Stimulated activated naive CD4-positive, alpha-beta T cell (primary cell): ENCODE measurements at regions not wholly inside any gene's neighbourhood (a gene's known extent, or its start where the extent isn't known, plus 50 kb on each side); places are given as distances from the start of the nearest gene placed in this dataset.

Experiments
- DNase-seq, 6 experiments: peaks; one replicate each; lab custom pipeline; 2025; lab: John Stamatoyannopoulos, UW

DNA sequence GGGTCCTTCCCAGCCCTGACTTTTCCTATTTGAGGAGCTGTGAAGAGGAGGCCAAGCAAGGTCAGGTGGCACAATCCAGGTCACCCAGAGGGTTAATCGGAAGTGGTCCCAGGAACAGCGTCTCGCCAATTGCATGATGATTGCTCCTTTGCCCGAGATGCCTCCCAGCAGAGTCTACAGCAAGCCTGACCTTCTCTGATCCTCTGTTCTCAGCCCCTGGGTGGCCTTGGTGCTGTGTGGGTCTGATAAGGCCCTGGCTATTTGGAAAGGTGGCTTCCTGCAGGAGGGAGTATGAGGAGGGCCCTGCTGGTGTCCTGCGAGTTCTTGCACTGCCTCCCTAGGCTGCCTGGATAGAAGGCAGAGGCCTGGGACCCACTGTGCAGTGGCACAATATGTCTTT is 116.2 kb downstream of the FOXD2 start:
- DNase-seq = no peak

GRCh38 chr1:47554901-47555300 is 117.1 kb downstream of the FOXD2 start:
- DNase-seq = no peak

DNA sequence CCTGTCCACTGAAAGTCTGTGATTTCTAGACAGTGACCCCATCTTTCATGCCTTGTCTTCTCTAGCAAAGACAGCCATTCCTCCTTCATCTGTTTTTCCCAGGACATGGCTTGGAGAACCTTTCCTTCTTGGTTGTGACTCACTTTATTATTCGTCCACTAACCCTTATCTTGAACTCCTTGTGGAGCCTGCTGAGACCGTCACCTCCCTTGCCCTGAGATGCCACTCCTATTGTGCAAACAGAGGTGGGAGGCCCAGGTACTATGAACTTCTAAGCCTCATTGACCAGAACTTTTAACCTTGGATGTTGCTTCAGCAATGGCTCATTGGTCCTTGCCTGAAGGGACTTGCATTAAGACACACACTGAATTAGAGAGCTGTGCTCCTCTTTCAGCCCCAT is 117.5 kb downstream of the FOXD2 start:
- DNase-seq = no peak

- DNase-seq = no peak
Measured at GRCh38 chr1:47555841-47556560, 118.2 kb downstream of the FOXD2 start.

GRCh38 chr1:47557066-47557465 is 119.2 kb downstream of the FOXD2 start:
- no peak for DNase-seq

DNA sequence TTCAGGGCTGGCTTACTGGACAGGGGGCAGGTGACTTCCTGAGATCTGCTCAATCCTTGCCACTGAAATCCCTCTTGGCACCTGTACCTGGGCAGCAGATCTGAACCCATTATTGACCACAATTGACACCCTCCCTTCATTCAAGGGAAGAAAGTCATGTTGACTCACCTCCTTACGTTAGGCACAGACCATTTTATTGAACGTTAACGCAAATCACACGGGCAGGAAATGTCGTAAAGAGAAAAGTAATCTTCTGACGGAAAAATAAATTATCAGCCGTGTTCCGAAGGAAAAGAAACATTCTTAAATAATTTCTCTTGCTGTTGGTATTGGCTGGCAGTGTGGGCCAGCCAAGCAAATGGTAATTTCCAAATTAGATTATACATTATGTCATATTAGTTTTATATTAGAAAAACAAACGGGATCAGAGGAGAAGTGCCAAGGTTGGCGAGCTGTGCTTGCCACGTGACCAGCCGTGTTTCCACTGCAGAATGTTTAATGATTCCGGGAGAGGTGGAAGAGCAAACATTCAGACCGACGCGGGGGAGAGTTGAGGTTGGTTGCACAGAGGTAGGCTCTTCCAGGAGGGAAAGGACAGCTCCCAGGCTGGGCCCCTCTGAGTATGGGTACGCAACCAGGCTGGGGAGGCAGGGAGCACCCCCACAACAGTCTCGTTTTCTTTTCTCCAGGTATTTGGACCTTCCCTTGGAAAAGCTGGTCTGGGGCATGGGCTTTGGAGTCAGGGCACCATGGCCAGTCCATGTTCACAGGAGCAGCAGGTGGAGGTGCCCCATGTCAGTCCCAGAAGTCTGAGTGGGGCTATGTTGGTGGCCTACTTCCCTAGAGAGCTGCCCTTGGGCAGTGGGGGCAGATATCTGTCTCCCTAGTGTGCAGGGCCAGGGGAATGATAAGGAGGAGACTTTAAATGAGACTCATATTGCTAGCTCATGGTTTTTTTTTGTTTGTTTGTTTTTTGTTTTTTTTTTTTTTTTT is 121.1 kb downstream of the FOXD2 start:
- DNase-seq = no peak

- DNase-seq = no peak
Measured at GRCh38 chr1:47559944-47560695, 122.3 kb downstream of the FOXD2 start.

GRCh38 chr1:47561523-47562007 is 123.7 kb downstream of the FOXD2 start:
- DNase-seq = no peak

DNA sequence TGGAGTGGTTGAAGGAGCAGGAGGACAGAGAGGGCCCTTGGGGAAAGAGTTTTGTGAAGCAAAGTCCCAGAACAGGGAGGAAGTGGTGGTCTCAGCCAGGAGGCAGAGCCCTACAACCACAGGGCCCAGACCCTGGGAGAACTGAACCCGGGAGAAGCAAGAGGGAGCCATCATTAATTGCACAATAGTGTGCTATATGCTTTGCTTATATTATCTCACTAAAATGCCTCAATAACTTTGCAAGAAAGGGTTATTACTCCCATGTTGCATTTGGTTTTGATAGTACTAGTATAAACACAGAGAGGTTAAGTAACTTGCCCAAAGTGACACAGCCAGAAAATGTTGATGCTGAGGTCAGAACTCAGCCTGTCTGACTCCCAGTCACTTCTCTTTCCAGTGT is 124.3 kb downstream of the FOXD2 start:
- no peak for DNase-seq

GRCh38 chr1:47562799-47563198 is 125.0 kb downstream of the FOXD2 start:
- no peak for DNase-seq

GRCh38 chr1:47563201-47563600 is 125.4 kb downstream of the FOXD2 start:
- DNase-seq = no peak

DNA sequence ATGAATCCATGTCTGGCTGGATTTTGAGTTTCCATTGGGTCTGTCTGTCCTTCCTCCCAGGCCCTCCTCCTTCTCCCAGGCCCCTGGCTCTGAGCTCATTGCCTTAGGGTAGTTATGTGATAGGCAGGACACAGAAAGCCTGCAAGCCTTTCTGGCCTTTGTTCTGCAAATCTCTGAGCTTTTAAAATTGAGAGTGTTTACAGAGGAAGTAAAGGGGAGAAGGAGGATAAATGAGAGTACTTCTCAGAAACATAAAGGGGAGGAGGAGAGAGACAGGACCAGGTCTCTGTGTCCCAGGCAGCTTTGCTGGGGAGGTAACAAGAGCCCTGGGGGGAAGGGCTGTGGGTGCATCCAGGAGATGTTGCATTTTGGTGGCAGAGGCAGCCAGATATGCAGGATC is 126.7 kb downstream of the FOXD2 start:
- no peak for DNase-seq

- no peak for DNase-seq
Measured at GRCh38 chr1:47565092-47565491, 127.2 kb downstream of the FOXD2 start.

GRCh38 chr1:47565676-47566075 is 127.8 kb downstream of the FOXD2 start:
- no peak for DNase-seq

DNA sequence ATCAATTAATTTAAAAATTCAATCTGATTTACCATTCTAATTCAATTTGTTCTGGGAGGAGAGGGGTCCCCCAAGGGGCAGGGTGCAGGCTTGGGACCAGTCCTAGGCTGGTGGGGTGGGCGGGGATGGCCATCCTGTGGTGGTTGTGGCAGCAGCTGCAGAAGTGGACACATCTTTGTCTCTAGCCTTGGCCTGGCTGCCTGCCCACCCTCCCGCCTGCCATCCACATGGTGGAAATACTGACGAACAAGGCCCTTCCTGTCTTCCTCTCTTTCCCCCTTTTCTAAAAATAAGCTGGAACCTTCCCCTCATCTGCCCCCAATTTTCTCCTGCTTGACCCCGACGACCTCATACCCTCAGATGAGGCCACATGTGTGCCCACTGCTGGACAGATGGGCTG is 130.9 kb downstream of the FOXD2 start:
- DNase-seq = no peak

DNA sequence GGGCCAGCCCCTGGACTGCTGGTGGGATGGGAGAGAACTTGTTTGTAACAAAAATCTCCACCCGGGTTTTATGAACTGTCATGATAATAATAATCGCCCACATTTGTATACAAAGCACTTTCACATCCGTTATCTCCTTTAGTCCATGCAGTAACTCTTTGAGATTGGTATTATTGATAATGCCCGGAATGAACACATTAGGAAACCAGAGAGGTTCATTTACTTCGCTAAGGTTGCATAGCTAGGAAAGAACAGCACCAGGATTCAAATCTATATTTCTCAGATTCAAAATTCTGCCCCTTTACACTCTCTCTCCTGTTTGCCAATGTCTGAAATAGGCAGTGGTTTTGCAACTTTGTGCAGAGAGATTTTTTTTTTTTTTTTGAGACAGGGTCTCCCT is 131.4 kb downstream of the FOXD2 start:
- DNase-seq = no peak

GRCh38 chr1:47569681-47570470 is 132.0 kb downstream of the FOXD2 start:
- no peak for DNase-seq

GRCh38 chr1:47571161-47571560 is 133.3 kb downstream of the FOXD2 start:
- no peak for DNase-seq

DNA sequence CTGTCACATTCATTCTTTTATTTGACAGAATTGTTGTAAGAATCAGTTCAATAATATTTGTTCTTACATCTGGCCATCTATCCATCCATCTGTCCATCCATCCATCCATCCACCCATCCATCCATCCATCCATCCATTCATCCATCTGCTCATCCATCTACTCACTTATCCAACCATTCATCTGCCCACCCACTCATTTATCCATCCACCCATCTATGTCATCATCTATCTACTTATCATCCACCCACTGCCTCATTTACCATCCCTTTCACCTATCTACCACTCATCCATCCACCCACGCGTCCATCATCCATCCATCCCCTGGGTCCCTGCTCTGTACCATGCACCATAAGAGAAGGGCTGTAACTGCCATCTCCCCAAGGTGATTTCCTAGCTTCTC is 134.1 kb downstream of the FOXD2 start:
- DNase-seq = no peak

DNA sequence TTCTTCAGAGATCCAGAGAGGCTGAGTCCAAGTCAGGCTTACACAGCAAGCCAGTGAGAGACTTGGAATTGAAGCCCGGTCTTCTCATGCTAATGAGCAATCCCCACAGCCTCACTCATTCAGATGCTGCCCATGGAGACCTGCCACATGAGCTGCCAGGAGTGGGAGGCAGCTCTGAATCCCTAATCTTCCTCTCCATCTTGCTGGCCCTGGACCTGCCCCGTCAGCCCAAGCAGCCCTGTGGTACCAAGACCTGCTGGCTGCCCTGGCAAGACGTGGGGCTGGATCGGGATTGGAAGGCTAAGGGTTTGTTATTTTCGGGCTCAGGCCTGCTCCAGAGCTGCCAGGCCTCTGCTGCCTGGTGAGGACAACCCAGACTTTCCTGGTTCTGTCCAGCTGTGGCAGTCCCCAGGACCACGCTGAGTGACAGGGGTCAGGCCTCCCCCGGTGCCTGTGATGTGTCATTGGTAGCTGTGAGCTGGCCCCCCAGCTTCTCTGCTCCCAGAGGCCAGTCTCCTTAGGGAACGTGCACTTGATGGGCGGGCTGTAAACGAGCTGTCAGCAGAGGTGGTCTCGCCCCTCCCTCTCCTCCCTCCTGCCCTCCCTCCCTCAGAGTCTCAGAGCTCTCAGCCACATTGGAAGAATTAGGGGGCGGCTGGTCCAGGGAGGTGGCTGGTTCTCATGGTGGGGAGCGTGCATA is 135.0 kb downstream of the FOXD2 start:
- DNase-seq = no peak
